Activated T-helper 2 cell treated with anti-CD3 and anti-CD28 coated beads, Interferon-gamma antibody, Interleukin-2, Interleukin-4, amounts not matched to agents 10 μg/mL and 5 μg/mL and 100 μg/mL, durations not matched to agents 14 hours and 24 hours and 36 hours (primary cell): ENCODE measurements at regions not wholly inside any gene's neighbourhood (a gene's known extent, or its start where the extent isn't known, plus 50 kb on each side); places are given as distances from the start of the nearest gene placed in this dataset.

Experiments
- DNase-seq: peaks from one replicate; pipeline ENCODE4 v3.0.0; 2021; ENCODE audit warnings: low spot score
- H3K27ac Mint-ChIP-seq: one replicate; pipeline ENCODE4 v1.8.0; 2021; ENCODE audit warnings: mixed read lengths
- H3K27me3 Mint-ChIP-seq: one replicate; pipeline ENCODE4 v1.8.0; 2021; ENCODE audit warnings: low read depth, mixed read lengths
- H3K36me3 Mint-ChIP-seq: one replicate; pipeline ENCODE4 v1.8.0; 2021; ENCODE audit warnings: low read depth, mixed read lengths
- H3K4me1 Mint-ChIP-seq: one replicate; pipeline ENCODE4 v1.8.0; 2021; ENCODE audit warnings: low read depth, mixed read lengths
- H3K4me3 Mint-ChIP-seq: one replicate; pipeline ENCODE4 v1.8.0; 2021; ENCODE audit warnings: low read depth, mild to moderate bottlenecking, moderate library complexity, mixed read lengths
- H3K9me3 Mint-ChIP-seq: one replicate; pipeline ENCODE4 v1.8.0; 2021; ENCODE audit warnings: mixed read lengths
- intact Hi-C: fragments of 100-400 bp; cut with micrococcal nuclease; formaldehyde crosslinking; loops from one replicate; pipeline ENCODE4 v1.15.1; 2023

DNA sequence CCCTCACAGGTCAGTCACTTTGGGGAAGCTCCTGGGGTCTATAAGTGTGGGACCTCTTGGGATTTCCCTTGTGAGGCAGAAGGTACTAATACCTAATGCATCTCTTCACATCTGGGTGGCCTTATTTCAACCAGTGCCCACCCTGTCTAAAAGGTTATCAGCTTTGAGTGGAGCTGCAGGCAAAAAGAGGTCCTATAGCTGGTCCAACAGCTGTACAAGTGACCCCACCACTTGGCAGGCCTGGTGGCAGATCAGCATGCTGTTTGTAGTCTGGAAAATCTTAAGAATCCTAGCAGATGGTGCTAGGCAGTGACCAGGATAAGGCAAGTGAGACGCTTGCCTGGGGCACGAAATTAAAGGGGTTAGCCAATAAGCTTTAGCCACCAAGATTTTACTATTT is 51.6 kb upstream of the GTSF1L start:
- H3K9me3 Mint-ChIP-seq = peaks cover 44% of the 10 kb centered on the region
- intact Hi-C loops = no loop called here
- DNase-seq = no peak
- H3K36me3 Mint-ChIP-seq = peaks cover 20% of the 10 kb centered on the region
- no peak overlapping the region for H3K27ac Mint-ChIP-seq
- H3K4me1 Mint-ChIP-seq = peaks cover 8% of the 10 kb centered on the region
- peaks cover 7% of the 10 kb centered on the region for H3K27me3 Mint-ChIP-seq
- no peak overlapping the region for H3K4me3 Mint-ChIP-seq

DNA sequence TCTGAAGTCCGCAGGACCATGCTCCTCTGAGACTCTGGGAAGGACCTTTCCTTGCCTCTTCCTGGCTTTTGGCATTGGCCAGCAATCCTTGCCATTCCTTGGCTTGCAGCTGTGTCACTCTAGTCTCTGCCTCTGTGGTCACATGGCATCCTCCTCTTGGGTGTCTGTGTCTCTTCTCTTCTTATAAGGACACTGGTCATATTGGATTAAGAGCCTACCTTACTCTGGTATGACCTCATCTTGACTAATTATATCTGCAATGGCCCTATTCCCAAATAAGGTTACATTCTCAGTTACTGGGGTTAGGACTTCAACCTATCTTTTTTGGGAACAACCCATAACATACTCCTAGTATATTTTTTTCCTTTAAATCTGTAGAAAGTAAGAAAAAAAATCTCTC is 49.9 kb upstream of the GTSF1L start:
- DNase-seq = no peak
- H3K4me1 Mint-ChIP-seq = peaks cover 3% of the 10 kb centered on the region
- no peak overlapping the region for H3K27ac Mint-ChIP-seq
- intact Hi-C loops = no loop called here
- no peak overlapping the region for H3K4me3 Mint-ChIP-seq
- H3K27me3 Mint-ChIP-seq = peaks cover 12% of the 10 kb centered on the region
- peaks cover 15% of the 10 kb centered on the region for H3K36me3 Mint-ChIP-seq
- H3K9me3 Mint-ChIP-seq = peaks cover 37% of the 10 kb centered on the region
